DMS153 treated with DMSO at 0.1 percent for 48 hours (cell line): ENCODE measurements at regions not wholly inside any gene's neighbourhood (a gene's known extent, or its start where the extent isn't known, plus 50 kb on each side); places are given as distances from the start of the nearest gene placed in this dataset.
"Not testable (repeated sequence)": the region's sequence is repeated elsewhere in the genome, so short reads cannot be mapped to it uniquely, and the experiment has no call there.

Source experiments
- DNase-seq: peaks from one replicate; lab custom pipeline; 2025; ENCODE audit not compliant: unreplicated experiment; lab: John Stamatoyannopoulos, UW

DNA sequence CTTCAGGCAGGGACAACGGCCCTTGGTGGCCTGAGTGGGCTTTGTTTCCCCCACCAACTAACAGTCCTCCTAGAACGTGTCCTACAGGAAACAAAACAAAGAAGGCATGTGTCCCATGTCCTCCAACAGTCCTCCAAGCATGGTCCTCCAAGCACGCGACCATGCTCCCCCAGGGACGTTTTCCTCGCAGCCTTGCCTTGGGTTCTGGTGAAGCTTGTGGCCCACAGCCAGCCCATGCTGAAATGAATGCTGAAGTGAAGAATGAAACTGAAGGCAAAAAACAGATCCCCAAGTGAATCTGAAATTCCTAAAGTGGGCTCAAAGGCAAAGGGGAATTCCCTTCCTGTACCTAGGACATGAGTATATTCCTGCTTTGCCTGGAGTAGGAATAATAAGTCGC lies 176.6 kb downstream of the JCAD start:
- no peak for DNase-seq

DNA sequence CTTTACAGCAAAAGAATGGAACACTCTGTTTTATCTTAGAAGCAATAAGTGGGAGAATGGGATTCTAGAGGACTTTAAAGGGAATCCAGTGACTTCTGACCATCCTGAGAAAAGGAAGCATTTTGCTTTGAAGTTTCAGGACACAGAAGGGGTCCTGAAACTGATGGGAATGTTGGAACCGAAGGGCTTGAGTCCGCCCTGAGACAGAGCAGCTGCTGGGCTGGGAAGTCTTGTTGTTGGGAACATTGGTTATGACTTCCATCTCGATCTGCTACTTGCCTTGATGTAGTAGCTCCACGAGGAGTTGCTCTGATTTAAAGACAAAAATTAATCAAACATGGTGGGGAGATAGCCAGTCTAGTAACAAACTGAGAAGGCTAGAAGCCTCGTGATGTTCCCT lies 177.6 kb downstream of the JCAD start:
- DNase-seq = no peak

DNA sequence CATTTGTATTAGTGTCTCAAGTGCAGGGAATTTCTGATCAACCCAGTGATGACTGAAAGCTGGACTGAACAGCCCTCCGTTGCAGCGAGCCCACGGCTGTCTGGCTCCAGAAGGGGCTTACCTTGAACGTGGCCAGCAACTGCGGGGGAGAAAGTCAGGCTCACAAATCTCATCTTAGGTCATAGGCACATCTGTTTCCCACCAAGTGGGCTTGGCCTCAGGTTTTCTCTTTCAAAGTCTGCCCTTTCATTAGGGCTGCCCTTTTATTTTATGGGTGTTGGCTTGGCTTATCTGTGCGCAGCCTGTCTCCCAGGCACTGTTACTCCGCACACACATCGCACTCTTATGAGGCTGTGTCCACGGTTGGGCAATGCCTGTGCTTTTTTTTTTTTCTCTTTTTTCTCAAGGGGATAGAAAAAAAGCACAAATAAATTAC lies 178.0 kb downstream of the JCAD start:
- DNase-seq = no peak

DNA sequence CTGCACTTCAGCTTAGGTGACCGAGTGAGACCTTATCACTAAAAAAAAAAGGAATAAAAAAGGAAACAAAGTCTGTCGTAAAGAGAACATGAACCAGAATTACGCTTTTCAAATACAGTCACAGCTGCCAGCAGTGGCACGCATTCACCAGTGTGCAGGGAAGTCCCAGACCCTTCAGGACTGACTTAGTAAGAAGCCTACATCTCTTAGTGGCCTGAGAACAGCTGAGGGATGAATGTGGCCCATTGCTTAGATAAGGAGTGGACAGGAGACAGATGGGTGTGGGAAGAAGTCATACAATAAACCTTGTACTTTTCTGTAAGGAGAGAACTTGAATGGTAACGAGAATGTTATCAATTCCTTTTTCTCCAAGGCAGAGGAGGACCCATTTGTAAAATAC lies 178.5 kb downstream of the JCAD start:
- DNase-seq = no peak

DNA sequence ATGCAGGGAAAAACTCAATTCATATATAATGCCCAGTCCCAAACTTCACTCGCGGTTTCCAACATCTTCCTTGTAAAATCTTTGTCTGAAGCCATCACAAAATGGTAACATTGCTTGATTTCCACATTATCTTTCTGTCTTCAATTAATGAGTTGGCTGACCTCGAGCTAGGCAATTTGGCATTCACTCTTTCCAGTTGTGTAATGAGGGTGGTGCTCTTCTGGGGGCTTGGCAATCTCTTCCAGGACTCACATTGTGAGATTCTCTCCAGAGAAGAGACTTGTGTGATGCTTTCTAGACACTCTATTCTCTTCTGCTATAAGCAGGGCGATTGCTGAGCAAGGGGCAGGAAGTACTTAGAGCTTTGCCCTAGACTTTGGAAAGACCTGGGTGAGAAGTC lies 179.5 kb downstream of the JCAD start:
- DNase-seq = no peak

DNA sequence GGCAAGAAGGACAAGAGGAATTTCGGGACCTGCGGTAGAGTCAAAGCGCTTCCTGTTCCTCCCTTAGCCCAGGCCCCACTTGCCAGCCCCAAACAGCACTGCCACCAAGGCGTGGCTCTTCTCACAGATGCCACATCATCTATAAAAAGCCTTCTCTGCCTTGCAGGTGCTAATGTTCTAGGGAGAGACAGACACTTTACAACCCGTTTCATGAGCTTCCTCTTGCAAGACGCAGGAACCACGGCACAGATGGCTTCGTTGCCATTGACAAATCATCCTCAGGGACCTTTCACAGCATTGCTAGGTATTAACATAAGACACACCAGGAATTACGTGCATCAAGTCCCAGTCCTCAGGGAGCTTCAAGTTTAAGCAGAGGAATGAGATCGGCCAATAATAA lies 180.9 kb downstream of the JCAD start:
- no peak for DNase-seq

DNA sequence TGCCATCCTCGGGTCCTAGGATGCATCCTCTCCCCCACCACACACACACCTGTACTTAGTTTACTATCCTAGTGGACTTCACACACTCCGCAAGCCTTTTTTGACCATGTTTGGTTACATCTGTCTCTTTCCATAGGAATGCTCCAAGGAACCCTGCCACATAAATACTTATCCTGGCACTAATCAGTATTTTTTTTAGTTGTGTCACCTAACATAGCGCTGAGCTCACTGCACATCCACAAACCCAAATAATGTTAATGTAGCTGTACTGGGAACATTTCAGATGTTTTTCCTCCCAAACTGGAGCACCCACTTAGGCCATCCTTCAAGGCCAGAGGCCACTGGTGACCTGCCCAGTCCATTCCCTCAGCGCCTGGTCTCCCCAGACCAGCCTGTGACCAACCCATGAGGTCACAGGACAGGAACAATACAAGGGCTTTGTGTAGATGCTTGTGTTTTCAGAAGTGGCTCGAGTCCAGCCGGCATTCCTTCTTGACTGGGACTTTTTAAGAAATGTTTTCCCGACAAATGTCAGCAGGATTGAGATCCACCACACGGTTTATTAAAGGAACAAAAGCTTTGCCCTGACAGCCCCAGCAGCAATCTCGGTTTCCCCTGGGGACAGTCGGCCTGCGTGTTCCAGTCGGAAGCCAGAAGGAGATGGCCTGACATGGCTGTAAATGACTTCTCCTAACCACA lies 181.4 kb downstream of the JCAD start:
- DNase-seq = no peak

DNA sequence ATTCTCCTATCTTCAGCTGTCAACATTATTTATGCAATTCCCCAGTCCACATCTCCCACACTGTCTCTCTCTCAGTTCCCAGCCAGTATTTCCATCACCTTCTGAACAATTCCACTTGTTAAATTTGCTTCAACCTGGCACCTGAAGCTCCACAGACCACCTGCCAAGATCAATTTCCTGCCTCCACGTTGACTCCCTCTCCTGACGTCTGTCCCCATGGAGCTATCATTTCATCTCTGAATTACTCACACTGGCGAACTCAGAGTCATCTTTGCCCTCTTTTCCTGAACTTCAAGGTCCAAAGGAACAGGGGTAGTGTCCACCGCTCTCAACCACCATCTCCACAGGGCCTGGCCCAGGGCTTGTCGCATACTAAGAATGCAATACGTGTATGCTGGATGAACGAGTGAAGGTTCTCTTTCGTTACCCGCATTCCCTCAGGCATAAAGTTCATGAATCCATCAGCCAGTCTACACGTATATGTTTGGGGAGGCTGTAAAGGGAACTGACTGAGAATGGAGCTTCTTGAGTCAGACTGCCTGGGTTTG lies 183.3 kb downstream of the JCAD start:
- DNase-seq = no peak

DNA sequence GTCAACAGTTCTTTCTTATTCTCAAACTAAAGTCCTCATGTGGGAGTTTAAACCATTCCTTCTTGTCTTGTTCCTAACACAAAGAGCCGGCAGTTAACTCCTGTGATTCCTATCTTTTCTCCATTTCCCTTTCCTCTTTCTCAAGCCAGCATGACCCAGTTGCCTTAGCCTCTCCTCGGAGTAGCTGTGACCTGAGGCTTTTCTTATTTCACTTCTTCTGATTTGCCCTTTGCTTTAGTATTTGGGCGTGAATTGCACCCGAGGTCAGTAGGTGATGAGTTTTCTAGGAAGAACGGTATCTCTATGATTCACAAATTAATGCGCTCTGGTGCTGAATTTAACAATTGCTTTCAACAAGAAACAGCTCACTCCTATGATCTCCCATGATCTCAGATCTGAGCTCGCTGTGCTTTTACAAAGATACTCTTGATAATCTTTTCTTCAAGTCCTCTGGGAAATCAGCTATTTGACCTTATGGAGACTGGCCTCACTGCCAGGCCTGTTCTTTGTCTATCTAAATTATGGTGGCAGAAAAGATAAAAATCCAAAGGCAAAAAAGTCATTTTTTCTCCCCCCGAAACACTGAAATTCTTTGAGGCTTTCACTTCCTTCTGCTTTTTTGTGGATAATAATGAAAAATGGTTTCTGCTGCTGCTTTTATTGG lies 184.6 kb downstream of the JCAD start:
- no peak for DNase-seq

DNA sequence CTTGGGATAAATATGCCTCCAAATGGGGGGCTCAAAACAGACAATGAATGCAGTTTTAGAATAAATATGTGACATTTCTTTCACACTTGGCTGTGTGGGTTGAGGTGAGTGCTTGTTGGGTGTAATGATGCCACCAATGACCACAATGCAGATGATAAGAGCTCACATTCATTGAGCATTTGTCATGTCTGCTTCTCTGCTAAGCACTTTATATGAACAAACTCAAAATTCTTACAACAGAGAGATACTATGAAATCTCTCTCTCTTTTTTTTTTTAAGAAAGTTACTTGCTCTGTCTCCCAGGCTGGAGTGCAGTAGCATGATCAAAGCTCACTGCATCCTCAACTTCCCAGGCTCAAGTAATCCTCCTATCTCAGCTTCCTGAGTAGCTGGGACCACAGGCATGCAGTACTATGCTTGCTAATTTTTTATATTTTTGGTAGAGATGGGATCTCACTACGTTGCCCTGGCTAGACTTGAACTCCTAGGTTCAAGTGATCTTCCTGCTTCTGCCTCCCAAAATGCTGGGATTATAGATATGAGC lies 185.4 kb downstream of the JCAD start:
- no peak for DNase-seq

DNA sequence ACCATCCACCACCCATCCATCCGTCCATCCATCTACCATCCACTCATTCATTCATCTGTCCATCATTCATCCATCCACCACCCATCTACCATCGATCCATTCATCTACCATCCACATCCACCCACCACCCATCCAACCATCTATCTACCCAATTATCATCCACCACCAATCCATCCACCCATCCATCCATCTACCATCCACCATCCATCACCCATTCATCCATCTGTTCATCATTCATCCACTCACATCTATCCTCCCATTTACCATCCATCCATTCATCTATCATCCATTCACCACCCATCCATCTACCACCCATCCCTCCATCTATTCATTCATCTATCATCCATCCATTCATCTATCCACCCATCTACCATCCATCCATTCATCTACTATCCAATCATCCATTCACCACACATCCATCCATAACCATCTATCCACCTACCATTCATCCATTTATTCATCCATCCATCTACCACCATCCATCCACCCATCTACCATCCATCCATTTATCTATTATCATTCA lies 188.8 kb downstream of the JCAD start:
- no peak for DNase-seq

DNA sequence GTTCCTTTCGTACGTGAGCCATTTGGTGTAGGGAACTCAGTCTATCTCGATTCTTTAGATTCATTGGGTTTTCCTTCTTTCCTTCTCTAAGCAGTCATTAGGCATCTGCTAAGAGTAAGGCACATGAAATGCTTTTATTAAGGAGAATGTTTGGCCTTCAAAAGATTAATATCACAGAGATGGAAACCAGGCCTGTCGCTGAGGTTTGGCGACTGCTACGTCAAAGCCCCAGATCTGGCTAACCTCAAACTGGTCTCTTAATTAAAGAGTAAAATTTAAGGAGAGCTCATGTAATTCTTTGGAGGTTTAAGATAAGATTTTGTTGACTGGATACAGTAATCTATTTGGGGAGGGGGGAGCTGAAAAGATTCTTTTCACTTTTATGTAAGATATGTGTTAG lies 189.8 kb downstream of the JCAD start:
- no peak for DNase-seq

DNA sequence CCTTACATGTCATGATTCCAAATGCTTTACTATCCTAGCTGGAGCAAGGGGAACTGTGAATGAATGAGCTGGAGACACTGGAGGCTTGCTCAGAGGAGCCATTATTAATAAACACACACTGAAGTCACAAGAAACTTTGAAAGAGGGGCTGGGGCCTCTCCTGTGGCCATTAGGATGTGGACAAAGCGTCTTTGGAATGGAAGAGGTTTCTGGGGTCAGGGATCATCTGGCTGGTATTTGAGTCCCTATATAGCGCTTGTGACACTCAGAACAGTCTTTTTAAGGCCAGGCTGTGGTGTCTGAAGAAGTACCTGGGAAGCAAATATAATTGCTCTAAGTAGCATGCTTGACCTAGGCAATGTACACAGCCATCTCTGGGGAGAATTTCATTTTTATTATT lies 193.0 kb downstream of the JCAD start:
- DNase-seq = no peak

DNA sequence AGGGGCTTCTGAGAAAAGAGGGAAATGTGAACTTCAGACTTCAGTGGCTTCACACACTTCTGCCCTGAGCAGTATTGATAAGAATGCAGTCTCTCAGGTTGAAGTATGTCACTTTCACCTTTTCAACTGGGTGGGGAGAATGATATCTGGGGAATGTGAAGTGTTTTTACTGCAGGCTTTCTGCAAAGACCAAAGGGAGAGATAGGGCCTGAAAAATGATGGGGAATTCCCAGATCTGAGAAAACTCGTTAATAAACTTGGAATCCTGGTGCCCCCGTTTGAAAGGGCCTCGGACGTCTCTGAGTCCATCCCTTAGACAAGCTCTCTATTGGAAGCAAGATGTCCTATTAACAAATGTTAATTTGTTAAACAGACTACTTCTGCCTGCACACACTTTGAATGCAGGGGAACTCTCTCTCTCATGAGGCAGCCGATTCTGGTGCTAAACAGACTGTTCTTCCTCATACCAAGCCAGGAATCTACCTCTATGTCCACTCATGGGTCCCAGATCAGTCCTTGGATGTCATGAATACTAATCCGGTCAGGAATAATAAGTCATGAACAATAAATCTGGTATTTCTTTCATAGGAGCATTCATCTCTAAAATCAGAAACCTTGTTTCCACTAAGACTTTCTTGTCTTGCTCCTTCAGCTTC lies 193.6 kb downstream of the JCAD start:
- no peak for DNase-seq

DNA sequence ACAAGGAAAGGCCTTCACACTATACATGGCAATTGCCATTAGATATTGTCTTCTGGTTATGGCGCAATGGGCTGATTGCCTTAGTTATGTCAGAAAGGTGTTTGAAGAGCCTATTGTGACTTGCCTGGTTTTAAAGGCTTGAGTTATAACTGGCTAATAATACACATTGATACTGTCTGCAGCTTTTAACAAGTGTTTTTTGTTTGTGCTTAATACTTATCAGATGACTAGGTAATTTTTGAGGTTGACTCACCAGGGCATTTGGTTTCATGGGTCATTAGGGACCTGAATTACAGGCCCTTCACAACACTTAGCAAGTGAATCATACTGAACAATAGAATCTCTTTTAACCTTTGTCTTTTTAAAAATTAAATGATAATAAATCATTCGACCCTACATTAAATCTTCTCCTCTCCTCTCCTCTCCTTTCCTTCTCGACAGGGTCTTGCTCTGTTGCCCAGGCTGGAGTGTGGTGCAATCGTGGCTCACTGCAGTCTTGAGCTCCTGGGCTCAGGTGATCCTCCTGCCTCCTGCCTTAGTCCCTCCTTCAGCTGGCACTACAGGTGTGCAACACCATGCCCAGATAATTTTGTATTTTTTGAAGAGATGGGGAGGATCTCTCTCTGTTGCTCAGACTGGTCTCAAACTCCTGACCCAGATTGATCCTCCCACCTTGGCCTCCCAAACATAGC lies 196.3 kb downstream of the JCAD start:
- no peak for DNase-seq

DNA sequence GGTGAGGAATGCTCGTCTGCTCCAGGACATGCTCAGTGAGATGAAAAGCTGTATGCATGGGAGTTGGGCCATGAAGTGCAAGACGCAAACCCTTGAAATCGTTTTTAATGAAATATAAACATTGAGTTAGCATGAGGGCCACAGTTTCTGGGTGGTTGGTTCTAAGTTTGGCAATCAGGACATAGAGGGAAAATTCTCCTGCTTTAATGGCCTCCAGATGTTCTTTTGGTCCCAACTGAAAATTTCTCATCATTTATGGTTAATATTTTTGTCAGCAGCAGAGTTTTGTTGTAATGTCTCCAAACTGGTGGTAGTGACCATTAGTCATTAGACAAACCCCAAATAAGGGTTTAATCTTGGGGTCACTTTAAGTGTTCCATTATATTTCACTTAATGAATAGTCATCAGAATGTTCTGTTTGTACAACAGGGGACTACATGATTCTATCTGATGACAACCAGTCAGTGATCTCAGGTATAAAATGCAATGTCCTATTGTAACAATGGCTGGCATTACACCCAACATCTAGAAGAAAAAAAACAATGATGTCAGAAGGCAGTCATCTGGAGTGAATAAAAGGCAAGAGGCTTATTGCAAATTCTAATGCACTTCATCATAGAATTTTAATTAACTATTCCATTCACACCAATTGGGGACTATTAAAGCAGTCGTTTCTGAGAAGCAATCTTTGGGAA lies 197.4 kb downstream of the JCAD start:
- no peak for DNase-seq

DNA sequence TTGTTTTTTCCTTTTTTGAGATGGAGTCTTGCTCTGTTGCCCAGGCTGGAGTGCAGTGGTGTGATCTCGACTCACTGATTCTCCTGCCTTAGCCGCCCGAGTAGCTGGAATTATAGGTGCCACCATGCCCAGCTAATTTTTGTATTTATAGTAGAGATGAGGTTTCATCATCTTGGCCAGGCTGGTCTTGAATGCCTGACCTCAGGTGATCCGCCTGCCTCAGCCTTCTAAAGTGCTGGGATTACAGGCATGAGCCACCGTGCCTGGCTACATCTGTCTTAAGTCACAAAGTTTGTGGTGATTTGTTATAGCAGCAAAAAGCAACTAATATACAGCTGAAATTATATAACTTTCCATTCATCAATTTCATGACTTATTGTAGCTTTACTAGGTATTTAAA lies 198.2 kb downstream of the JCAD start:
- DNase-seq = not testable (repeated sequence)

DNA sequence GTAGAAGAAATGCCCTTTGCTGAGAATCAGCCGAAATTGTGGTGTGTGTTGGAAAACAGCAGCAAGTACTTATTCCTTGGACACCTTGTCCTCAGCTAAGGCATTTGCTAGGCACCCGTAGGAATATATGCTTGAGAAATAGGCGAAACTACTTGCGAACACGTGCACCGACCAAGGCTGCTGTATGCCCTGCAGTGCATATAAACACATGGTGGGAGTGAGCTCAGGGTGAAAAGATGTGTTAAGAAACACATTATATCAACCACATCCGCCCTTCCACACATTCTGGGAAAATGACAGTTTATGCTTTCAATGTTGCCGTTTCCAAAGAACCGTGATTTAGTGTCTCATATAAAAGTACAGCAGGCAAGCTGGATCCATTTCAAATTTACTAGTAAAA lies 199.2 kb downstream of the JCAD start:
- no peak for DNase-seq

DNA sequence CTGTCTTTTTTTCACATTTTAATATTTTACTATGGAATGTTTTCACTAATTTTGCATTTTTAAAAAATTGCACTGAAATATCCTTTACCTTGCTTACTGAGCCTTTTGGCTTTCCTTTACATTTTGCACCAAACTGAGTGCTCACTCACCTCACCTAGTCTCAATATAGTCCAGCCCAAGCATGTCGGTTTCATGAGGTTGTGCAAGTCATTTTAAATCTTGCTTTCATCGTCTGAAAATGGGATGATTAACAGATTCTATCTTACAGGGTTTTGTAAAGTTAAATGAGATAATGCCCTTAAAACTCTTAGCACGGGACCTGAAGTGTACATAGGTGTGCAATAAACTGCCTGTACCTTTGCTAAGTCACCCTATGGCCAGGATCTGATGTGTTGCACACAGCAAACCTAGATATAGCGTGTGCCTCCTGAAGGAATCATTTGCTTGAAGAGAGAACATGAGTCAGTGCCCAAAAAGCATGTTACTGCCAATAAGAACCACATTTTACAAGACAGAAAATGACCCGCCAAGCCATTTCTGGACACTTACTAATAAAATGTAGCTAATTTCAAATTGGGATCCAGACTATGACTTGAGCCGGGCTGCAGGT lies 199.8 kb downstream of the JCAD start:
- DNase-seq = no peak

DNA sequence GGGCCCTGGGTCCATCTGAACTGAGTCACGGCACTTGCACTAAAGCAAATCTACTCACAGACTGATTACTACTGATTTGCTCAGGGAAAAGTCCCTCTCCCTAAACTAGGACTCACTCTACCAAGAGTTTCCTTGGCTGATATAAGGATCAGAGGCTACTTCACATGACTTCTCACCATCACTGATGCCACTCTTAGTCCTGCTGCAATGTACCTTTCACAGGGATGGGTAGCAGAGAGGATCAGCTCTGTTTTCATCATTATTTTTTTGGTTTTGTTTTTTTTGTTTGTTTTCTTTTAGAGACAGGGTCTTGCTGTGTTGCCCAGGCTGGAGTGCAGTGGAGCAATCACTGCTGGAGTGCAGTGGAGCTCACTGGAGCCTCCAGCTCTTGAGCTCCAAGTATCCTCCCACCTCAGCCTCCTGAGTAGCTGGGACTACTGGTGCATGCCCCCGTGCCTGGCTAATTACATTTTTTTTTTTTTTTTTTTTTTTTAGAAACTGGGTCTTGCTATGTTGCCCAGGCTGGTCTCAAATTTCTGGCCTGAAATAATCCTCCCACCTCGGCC lies 200.6 kb downstream of the JCAD start:
- DNase-seq = no peak
